ENCODE measurements at regions not wholly inside any gene's neighbourhood (a gene's known extent, or its start where the extent isn't known, plus 50 kb on each side); places are given as distances from the start of the nearest gene placed in this dataset.
A peak's percentile ranks its signal among the peaks of the same experiment; 100 is the strongest.
"Not testable (repeated sequence)": the region's sequence is repeated elsewhere in the genome, so short reads cannot be mapped to it uniquely, and the experiment has no call there.

DNA sequence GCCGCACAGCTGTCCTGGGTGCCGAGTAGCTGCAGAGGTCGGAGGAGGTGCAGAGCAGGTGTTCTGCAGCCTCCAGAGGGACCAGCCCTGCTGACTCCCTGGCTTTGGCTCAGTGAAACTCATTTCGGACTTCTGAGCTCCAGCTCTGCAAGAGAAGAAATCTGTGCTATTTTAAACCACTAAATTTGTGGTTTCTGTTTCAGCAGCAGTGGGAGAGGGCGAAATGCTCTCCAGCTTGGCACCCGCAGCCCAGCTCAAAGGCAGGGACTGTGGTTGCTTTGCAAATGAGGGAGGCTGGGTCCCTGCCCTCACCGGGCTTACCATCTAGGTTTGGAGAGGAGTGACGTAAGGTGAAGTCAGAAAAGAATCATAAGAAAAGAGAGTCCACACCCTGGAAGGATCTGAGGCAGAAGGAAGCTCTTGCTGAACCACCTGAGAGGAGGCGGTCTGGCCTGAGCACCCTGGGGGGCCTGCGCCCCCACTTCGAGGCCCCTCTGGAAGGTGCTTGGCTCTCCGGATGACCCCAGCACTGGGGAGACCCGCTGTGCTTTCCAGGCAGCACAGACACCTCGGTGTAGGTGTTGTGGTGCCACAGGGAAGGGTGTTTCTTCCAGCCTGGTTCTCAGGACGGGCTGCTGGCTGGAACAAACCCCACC lies 112.8 kb upstream of the FAM20C start:
- H3K4me1 ChIP-seq; H3K4me3 ChIP-seq (replicated peaks in 1 of 3); H3K27me3 ChIP-seq; H3K36me3 ChIP-seq; DNase-seq; H3K9me3 ChIP-seq; intact Hi-C loops (cut with DNase I); H3K27ac ChIP-seq: not testable (repeated sequence)
- WGBS, 2 donors = 81 to 94% methylated on average over 5 to 7 of the region's 15 CpGs

DNA sequence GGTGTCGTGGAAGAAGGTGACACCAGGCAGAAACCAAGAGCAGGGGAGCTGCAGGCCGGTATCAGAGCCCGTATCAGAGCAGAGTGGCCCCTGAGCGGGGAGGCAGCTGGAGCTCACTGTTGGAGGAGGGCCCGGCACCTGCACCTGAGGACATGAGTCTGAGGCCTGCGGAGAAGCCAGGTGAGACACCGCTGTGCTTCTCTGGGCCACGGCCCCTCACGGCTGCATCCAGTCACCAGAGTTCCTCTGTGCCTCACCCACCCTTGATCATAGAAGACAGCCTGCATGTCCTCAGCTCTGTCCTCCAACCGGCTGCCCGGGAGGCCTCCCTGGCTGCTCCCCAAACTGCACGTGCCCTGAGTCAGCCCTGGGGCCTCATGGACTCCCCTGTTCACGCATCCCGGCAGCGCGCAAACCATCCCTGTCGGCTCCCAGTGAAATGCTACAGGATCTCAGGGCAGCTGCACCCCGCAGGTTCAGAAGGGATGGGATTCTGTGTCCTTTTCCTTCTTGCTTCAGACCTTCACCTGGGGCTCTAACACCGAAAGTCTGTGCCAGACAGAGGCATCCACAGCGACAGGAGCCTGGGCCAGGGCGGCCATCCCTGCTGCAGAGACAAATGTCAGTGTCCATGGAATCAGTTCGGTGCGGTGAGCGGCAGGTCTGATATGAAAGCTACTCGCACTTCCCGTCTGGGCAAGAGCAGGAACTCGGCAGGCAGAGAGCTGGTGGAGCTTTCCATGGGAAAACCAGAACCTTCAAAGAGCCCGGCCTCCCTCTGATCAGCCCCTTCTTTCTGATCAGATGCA lies 111.9 kb upstream of the FAM20C start:
- peaks cover 3 to 7% of the 10 kb centered on the region in 2 donors for H3K4me1 ChIP-seq
- DNase-seq = no peak
- no peak overlapping the region for H3K4me3 ChIP-seq (replicated peaks in 1 of 3)
- 92 to 93% methylated on average over 13 to 28 of the region's 28 CpGs for WGBS, 2 donors
- intact Hi-C loops (cut with DNase I) = no loop called here
- no peaks in the 10 kb centered on the region for H3K27me3 ChIP-seq
- no peak overlapping the region for H3K27ac ChIP-seq
- TF ChIP-seq, protein P1, sequence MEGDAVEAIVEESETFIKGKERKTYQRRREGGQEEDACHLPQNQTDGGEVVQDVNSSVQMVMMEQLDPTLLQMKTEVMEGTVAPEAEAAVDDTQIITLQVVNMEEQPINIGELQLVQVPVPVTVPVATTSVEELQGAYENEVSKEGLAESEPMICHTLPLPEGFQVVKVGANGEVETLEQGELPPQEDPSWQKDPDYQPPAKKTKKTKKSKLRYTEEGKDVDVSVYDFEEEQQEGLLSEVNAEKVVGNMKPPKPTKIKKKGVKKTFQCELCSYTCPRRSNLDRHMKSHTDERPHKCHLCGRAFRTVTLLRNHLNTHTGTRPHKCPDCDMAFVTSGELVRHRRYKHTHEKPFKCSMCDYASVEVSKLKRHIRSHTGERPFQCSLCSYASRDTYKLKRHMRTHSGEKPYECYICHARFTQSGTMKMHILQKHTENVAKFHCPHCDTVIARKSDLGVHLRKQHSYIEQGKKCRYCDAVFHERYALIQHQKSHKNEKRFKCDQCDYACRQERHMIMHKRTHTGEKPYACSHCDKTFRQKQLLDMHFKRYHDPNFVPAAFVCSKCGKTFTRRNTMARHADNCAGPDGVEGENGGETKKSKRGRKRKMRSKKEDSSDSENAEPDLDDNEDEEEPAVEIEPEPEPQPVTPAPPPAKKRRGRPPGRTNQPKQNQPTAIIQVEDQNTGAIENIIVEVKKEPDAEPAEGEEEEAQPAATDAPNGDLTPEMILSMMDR (IDR thresholded peaks at IDR 0.05) = no peak
- no peak for TF ChIP-seq POLR2A (IDR thresholded peaks at IDR 0.05)
- H3K9me3 ChIP-seq = no peaks in the 10 kb centered on the region
- H3K36me3 ChIP-seq = no peaks in the 10 kb centered on the region

DNA sequence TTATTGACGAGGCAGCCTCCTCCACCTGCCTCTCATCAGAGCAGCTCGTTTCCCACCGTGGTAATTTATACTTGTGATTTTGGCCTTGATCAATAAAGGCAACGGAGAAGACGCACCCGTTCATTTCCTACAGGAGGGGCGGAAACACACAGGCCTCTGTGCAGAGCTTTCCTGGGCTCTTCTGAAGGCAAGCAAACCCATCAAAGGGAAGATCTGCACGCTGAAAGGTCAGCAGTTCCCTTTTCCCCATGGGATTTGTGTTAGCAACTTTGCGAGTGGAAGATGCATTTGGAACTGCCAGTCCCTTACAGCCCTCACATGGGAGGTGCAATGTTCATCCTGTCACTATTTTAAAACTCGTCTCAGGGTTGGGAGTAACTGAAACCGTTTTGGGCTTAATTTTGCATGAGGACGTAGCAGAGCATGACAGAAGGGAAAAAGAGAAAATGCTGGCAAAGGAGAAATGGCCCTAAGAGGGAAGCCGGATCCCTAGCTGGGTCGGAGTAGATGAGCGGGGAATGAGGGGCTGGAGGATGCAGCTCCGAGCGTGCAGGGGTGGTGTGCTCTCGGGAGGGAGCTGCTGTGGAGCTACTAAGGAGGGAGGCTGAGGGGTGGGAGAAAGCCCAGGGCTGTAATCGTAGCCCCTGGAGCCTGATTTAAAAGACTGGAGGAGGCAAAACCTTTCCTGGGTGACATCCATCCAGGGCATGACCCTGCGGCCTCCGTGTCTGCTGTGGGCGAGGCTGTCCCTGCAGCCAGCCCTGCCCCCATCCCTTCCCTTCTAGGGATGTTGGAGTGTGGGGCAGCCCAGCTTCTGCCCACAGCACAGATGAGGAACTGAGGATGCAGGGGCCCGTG lies 111.1 kb upstream of the FAM20C start:
- intact Hi-C loops (cut with DNase I) = no loop called here
- no peak overlapping the region for H3K4me3 ChIP-seq (replicated peaks in 1 of 3)
- no peak for DNase-seq
- no peaks in the 10 kb centered on the region for H3K27me3 ChIP-seq
- no peak overlapping the region for H3K27ac ChIP-seq
- no peak for TF ChIP-seq POLR2A (IDR thresholded peaks at IDR 0.05)
- TF ChIP-seq, protein P1 (IDR thresholded peaks at IDR 0.05) = no peak
- H3K4me1 ChIP-seq = peaks cover 8 to 12% of the 10 kb centered on the region in 2 donors
- H3K9me3 ChIP-seq = no peaks in the 10 kb centered on the region
- no peaks in the 10 kb centered on the region for H3K36me3 ChIP-seq
- WGBS, 2 donors = 87 to 90% methylated on average over 23 of the region's 23 CpGs

DNA sequence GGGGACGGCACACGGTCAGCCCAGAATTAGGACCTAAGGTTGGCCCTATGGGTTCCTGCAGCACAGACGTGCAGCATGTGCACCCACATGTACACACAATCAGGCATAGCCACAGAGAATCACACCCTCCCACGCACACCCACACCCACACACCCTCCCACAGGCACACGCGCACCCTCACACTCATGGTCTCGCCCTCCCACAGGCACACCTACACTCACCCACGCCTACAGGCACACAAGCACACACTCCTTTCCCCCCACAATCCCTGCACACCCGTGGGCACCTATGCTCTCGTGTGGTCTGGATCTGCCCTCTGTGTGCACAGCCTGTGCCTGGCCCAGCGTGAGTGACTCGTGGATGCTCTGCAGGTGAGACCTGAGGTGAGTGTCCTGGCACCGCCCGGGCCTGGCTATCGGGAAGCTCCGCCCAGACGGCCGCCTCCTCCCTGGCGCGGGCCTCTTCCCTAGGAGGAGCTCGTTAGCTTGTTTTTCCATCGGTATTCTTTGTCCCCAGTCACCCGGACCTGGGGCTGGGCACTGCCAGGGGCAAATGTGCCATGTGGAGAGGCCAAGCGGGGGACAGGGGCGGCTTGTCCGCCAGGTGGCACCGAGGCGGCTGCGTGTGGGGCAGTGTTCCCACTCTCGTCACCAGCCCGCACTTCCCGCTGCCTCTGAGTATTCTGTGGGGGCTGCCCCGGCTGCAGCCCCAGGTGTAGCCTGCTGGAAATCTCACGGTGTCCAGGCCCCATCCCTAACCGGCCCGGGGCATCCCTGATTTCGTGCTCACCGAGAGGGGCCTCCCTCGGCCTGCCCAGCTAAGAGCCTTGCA lies 110.2 kb upstream of the FAM20C start:
- peaks cover 8 to 12% of the 10 kb centered on the region in 2 donors for H3K4me1 ChIP-seq
- no peaks in the 10 kb centered on the region for H3K27me3 ChIP-seq
- peak; percentile 14 to 46 for DNase-seq
- no peaks in the 10 kb centered on the region for H3K36me3 ChIP-seq
- TF ChIP-seq, protein P1 (IDR thresholded peaks at IDR 0.05) = no peak
- no peak for TF ChIP-seq POLR2A (IDR thresholded peaks at IDR 0.05)
- H3K4me3 ChIP-seq (replicated peaks in 1 of 3) = no peak overlapping the region
- WGBS, 2 donors = 64 to 77% methylated on average over 29 to 36 of the region's 39 CpGs
- intact Hi-C loops (cut with DNase I) = no loop called here
- H3K9me3 ChIP-seq = no peaks in the 10 kb centered on the region
- no peak overlapping the region for H3K27ac ChIP-seq

DNA sequence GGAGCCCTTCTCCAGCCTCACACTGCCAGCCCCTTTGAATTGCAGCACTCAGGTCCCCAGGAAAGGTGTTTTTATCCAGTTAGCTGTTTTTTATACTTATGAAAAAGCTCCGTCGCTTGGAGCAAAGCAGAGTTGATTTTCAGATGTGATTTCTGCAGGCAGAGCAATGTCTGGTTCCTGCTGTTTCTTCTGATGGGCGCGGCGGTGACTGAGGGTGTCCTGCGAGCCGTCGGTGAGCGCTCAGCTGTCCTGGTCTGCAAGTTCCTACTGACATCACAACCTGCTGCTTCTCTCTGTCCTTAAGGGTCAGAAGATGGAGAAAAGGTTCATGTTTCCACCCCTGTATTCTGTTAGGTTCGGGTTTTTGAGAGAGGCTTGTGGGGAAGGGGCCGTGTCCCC lies 109.6 kb upstream of the FAM20C start:
- intact Hi-C loops (cut with DNase I) = no loop called here
- Histone ChIP-seq H3K27me3 (no peaks in the 10 kb centered on the region), H3K4me1 (peaks cover 8 to 12% of the 10 kb centered on the region in 2 donors), H3K4me3 (replicated peaks in 1 of 3) (no peak overlapping the region), H3K36me3 (no peaks in the 10 kb centered on the region), H3K9me3 (no peaks in the 10 kb centered on the region), H3K27ac (no peak overlapping the region)
- WGBS, 2 donors = 90 to 94% methylated on average over 11 of the region's 11 CpGs
- DNase-seq = no peak
- TF ChIP-seq, protein P1 (IDR thresholded peaks at IDR 0.05) = no peak
- no peak for TF ChIP-seq POLR2A (IDR thresholded peaks at IDR 0.05)

All from thyroid gland (tissue), 4 donors.